COLO829 (cell line): ENCODE measurements at regions not wholly inside any gene's neighbourhood (a gene's known extent, or its start where the extent isn't known, plus 50 kb on each side); places are given as distances from the start of the nearest gene placed in this dataset.
"Not testable (repeated sequence)": the region's sequence is repeated elsewhere in the genome, so short reads cannot be mapped to it uniquely, and the experiment has no call there.

Source experiments
- DNase-seq: peaks from one replicate; pipeline ENCODE4 v3.0.0; 2012; ENCODE audit warnings: low spot score

DNA sequence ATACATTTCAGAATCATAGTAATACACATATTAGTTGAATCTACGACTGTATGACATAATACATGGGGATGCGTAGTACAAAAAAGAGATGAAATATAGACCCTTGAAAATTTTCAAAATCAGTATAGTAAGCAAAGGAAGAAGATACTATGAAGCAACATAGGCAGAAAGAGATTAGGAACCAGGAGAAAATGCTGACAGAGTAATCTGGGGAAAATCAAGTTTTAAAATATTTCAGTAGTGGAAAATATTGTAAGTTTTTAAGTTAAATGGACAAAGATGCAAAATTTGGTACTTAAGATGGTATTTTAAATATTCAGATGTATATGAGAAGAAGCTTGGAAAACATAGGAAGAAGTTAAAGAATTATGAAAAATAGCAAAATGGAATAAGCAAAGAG lies 915.6 kb upstream of the LRFN5 start:
- no peak for DNase-seq

DNA sequence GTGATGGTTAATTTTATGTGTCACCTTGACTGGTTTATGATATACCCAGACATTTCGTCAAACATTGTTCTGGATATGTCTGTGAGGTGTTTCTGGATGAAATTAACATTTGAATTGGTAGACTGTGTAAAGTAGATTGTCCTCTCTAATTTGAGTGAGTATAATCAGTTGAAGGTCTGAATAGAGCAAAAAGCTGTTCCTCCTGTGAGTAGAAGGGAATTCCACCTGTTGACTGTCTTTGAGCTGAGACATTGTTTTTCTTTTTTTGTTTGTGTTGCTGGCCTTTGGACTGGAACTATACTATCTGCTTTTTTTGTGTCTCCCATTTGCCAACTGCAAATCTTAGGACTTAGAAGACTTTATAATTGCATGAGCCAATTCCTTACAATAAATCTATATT lies 920.9 kb upstream of the LRFN5 start:
- no peak for DNase-seq

DNA sequence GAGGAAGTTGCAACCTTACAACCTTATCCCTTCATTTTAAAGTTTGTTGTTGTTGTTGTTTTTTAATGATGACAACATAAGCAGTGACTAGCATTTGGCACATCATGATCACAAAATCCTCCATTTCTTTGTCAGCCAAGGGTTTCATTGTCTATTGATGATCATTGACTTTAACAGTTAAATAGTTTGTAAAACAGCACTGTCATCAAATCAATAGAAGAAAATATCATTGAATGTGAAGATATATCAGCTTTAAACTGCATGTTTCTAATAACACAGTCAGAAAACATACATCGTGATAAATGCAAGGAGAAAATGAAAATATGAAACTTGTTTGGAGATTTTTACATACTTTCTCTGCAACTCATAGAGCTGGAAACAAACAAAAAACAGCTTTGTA lies 922.3 kb upstream of the LRFN5 start:
- no peak for DNase-seq

DNA sequence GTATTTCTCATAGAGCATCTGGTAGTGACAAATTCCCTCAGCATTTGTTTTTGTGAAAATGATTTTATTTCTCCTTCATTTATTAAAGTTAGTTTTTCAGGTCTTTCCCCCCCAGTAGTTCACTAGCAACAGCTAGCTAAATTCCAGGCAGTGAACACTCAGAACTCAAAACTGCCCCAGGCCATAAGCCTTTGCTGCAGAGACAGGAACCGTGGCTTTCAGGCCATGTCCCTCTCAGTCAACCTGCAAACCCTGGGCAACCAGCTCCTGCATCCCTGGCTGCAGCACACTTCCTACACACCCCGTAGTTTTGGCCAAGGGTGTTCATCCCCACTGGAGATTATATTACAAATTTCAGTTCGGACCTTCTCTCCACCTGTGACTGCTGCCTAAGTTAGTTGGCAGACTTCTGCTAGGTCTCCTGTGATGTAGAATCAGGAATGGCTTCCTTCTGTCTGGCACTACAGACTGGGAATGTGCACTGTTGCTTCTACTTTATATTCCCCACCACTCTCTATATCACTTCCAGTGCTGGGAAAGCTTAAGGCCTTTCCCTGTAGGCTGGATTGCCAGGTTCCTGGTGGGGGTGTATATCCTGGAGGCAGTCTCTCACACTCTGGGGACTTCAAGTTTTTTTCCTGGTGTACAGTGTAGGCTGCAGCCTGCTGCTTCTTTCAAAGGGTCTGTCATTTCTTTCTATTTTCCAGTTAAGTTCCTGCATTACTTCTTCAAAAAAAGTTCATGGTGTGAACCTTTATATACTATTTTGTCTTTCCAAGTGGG lies 924.4 kb upstream of the LRFN5 start:
- no peak for DNase-seq

DNA sequence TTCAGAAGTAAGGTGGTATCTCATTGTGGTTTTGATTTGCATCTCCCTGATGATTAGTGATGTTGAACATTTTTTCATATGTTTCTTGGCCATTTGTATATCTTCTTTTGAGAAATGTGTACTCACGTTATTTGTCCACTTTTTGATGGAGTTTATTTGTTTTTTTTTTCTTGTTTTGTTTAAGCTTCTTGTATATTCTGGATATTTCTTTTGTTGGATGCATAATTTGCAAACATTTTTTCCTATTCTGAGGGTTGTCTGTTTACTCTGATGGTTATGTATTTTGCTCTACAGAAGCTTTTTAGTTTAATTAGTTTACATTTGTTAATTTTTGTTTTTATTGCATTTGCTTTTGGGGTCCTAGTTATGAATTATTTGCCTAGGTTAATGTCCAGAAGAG lies 927.4 kb upstream of the LRFN5 start:
- DNase-seq: no peak

DNA sequence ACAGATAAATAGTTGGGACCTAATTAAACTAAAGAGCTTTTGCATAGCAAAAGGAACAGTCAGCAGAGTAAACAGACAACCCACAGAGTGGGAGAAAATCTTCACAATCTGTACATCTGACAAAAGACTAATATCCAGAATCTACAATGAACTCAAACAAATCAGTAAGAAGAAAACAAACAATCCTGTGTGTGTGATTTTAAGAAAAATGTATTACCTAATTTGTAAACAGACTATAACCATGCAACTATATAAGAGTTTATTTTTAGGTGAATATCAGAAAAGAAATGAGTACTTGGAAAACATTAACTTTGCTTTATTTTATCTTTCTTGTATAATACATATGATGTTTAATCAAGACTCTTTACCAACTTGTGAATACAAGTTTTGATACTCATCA lies 929.5 kb upstream of the LRFN5 start:
- DNase-seq: not testable (repeated sequence)

DNA sequence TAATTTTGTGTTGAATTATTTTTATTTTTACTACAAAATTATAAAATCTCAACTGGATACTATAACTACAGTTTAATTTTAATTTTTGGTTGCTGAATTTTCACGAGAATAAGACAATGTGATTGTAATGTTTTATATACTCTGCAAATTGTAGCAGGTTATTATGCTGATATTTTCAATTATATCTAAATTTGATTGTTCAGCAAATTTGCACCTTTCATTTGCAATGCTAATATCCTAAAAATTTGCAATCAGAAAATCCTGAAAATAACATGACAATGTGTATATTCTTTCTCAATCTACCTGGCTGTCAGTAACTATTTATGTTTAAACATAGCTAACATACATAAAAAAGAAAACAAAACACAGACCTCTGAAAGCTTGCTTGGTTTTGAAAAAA lies 932.2 kb upstream of the LRFN5 start:
- no peak for DNase-seq

DNA sequence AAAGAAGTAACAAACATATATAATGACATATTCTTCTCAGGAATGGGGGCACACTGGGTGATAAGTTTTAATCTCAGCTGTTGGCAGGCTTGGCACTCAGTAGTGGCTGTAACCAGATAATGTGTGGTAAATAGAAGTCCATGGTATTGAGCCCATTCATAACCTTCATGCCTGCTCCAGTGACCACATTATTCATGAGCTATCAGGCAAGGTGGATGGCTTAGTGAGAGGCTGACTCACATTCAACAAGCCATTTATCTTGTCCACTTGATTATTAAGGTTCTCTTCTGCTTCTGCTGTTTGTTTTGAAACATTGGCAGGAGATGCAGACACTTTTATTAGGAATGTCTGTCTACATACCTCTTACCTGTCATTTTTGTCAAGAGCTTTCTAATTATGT lies 950.4 kb upstream of the LRFN5 start:
- no peak for DNase-seq

DNA sequence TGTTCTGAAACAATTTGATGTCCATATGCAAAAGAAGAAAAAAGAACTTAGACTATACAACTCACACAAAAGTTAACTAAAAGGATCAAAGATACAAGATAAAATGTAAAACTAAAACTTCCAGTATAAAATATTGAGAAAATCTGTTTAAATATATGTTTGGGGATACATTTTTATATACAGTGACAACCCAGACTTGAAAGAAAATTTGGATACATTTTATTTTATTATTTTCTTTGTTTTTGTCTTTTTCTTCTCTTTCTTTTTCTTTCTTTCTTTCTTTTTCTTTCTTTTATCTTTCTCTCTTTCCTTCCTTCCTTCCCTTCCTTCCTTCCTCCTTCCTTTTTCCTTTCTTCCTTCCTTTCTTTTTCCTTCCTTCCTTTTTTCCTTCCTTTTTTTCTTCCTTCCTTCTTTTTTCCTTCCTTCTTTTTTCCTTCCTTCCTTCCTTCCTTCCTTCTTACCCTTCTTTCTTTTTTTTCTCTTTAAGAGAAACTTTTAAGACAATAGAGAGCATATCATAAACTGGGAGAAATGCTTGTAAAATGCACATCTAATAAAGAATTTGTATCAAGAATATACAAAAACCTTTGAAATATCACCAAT lies 954.5 kb upstream of the LRFN5 start:
- DNase-seq: no peak

DNA sequence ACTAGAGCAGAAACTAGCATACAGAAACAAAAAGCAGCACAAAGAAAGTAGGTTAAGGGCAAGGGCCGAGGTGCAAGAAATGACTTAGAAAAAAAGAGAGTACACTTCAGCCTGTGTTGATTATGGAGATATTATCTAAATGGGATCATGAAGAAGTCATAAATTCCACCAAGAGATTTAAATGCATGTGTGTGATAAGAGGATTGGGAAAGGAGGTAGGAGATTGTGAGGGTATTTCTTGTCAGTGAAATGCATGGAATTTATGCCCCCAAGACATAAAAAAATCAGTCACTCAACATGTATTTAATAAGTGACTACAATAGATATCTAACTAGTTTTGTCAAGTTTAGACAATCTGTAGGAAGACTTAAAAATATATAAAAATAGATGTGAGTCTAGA lies 976.2 kb upstream of the LRFN5 start:
- DNase-seq: peak; percentile 1

DNA sequence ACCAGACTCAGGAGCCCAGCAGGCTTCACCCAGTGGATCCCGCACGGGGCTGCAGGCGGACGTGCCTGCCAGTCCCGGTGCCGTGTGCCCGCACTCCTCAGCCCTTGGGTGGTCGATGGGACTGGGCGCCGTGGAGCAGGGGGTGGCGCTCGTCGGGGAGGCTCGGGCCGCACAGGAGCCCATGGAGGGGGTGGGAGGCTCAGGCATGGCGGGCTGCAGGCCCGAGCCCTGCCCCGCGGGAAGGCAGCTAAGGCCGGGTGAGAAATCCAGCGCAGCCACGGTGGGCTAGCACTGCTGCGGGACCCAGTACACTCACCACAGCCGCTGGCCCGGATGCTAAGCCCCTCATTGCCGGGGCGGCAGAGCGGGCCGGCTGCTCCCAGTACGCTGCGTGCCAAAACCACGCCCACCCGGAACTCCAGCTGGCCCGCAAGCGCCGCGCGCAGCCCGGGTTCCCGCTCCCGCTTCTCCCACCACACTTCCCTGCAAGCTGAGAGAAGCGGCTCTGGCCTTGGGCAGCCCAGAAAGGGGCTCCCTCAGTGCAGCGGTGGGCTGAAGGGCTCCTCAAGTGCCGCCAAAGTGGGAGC lies 977.0 kb upstream of the LRFN5 start:
- peak; percentile 8 for DNase-seq

DNA sequence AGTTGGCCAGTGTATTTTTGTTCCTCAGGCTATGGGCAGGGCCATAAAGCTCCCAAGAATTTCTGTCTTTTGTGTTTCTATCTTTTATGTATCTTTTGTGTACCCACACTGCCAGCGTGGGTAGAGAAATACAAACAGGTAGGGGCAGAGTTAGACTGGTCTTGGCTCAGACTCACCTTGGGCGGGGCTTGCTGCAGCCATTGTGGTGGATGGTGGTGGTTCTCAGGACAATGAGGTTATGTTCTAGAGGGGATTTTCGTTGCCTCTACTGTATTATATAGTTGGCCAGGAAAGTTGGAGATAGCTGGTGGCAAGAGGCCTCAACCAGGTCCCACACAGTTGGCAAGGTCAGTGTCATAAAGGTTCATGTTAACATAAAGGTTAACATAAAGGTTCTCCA lies 977.5 kb upstream of the LRFN5 start:
- peak; percentile 3 for DNase-seq

DNA sequence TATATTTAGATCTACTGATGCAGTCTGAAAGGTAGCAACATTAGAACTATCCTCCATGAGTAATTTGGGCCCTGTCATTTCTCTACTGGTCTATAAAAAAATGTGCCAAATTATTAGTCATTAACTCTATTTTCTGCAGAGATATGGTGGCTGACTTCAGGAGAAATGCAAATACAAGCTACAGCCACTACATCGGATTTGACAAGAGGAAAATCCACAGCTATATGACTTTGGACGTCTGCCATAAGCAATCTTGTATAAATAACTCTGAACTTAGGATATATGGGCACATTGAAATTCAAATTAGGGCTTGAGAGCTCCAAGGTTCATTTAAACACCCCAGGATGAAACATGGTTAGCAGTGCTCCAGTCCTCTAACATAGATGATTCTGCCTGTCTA lies 983.0 kb upstream of the LRFN5 start:
- DNase-seq: no peak

DNA sequence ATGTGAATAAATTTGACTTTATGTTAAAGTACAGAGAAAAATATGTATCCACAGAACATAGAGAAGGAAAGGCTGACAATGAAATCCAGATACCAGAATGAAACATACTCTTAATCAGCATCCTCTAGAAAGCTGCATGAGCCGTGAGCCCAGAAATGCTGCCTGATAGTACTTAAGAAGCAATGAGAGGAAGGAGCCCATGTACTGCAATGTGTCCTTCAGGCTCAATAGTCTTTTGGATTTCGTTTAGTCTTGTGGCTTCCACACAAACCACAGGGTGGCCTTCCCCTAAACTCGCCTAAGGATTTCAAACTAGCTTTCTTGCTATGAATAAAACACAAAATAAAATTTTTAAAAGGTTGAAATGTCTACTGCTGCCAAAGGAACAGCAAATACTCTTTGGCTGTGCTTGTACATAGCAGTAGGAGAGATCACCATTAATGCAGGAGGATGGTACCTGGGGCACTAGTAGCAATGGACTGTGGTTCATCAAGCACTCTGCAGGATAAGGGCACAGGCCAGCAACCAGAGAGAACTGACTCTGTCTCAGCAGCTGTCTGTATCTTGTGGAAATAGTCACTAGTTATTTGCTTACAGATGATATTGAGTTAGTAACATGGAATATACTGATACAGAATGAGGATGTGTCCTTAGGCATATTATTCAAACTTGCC lies 988.3 kb upstream of the LRFN5 start:
- DNase-seq: no peak

DNA sequence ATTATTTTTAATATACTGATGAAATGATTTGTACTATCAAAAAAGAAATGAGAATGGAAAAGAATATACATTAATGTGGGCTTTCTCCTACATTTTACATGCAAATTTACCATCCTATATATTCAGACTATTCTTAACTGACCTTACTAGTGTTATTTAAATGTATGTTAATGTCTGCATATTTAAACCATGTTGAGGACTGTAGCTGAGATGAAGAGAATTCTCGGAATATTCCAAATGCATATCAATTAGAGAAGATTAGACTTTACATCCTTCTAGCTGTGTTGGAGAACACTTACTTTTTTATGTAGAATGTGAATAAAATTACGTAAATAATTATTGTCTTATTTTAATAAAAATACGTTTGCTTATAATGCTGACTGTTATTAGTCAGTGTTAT lies 990.1 kb upstream of the LRFN5 start:
- DNase-seq: no peak

DNA sequence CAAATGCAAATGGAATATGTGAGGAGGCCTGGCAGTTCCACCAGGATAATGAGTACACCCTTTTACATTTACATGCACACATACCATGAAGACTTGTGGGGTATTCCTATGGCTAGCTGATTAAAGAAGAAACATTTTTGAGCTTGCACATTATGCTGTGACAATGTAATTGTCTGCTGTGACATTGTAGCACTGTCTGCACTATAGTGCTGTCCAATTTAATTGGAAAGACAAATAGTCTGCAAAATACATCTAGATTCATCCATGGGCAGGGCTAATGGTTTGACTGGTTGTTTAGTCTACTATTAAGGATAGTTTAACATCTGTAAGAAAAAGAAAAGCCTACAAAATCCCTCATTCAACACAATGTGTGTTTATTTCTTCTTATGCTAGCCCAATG lies 1005.6 kb upstream of the LRFN5 start:
- no peak for DNase-seq

DNA sequence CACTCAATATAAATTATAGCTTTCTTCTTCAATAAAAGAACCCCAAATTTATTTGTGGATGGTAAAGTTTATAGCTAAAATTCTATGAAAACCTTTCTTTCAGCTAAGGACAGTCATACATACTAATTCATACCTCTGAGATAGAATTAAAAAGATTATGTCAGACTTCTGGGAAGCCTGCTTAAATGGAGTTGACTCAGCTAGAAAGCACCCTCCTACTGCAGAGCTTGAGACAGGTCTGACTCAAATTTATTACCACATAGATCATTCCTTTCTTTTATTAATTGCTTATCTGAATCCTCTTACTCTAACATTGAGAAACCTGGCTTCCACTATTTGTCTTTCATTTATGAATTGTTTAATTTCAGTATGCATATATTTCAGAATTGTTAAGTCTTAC lies 1007.0 kb upstream of the LRFN5 start:
- no peak for DNase-seq

DNA sequence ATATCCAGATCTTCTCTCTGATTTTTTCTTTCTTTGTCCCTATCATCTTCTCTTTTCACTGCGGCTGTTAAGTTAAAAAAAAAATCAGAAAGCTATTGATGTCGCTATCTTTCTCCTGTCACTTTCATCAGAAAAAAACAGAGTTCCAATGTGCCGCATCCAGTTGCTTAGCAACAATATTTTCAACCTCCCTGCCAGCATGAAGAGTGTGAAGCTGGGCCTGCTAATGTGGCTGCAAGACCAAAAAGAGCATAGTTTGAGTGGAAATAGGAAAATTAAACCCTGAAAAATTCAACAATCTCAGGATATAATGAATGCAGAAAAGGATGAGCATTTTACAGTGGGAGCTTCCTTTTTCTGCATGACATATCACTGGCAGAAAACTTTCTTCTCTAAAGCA lies 1025.4 kb upstream of the LRFN5 start:
- DNase-seq: no peak

DNA sequence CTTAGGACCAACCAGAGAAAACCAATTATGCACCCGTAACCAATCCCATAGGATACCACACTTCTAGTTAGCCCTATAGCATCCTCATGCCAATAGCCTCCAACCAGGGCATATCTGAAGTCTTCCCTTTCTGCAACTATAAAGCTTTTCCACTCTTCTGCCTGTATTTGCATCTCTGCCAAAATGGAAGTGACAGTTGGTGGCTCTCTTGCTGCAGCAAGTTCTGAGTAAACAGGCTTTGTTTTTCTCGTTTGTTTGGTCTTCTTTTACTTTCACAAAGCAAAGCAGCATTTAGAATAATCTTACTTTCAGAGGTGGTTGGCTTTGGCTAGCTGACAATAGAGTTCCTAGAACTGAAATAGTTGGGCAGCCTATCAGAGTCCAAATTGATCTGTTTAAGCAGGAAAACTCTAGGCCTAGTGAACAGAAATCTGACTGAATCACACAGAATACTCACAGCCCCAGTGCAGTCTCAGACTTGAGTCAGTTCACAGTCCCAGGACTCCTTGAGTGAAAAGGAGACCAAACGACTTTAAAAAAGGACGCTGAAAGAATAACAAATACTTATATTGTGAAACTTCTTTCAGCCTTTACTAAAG lies 1029.7 kb upstream of the LRFN5 start:
- DNase-seq: no peak

DNA sequence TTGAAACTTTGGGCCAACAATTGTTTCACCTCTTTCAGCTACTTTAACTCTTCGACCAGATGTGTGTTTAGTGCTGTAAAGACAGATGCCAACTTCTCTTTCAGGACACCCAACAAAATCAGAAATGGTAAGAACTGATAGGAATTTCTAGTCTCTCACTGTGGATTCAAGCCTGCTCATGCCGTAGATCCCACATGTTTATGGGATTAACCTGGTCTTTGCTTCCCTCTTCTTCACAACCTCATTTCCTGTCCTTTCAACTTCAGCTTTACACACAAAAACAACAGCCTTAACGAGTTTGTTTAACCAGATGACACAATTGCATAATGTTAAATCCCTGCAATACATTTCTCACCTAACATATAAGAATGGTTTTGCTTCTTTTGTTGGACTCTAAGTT lies 1031.9 kb upstream of the LRFN5 start:
- DNase-seq: no peak

DNA sequence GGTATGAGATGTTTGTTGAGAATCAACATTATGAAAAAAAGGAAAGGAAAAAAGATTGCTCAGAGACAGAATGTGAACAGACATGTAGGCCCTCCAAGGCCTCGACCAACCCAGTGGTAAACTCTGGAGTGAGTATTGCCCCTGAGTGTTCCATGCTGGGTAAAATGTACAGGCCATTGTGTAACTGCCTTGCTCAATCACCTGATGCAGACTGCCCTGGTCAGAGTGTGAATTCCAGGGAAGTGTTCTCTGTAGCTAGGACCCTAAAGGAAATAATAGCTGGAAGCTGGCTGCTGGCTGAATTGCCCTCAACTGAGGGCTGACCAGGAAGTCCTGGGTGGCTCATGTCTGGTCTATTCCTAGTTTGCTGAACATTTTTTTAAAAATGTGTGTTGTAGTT lies 1081.4 kb upstream of the LRFN5 start:
- DNase-seq: no peak

DNA sequence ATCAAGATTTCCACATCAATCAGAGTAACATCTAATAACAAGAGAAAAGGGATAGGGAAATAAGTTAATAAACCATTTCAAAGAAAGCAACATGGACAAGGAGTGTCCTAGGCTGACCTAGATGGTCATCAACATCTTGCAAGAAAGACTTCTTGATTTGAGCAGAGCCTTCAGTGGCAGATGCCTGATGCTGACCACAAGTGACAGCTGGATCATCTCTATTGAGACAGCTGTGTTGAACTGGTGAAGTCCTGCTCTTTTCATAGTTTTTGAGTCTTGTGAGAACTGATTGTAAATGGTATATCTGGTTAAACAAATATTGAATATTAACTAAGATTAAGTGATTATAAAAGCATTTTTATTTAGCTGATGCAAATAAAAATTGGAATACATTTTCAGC lies 1083.6 kb upstream of the LRFN5 start:
- no peak for DNase-seq

DNA sequence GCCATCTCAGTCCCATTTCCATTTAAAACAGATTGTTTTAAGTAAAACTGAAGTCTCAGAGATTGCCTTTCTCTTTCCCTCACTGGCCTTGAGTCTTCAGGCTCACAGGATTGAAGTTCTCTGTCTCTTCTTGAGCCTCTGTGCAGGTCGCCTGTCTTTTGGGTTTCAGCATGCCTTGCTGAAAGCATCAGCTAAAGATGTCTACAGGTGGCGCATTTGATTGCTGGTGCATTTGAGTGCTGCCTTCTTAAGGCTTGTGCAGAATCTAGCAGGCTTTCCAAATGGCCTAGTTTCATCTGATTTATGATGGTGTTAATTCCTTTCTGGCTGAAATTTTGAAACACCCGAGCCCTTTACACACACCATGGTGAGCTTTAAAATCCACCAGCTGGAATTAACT lies 1062.2 kb upstream of the FBXO33 start:
- no peak for DNase-seq
